ENCODE measurements at regions not wholly inside any gene's neighbourhood (a gene's known extent, or its start where the extent isn't known, plus 50 kb on each side); places are given as distances from the start of the nearest gene placed in this dataset.
A peak's percentile ranks its signal among the peaks of the same experiment; 100 is the strongest.

DNA sequence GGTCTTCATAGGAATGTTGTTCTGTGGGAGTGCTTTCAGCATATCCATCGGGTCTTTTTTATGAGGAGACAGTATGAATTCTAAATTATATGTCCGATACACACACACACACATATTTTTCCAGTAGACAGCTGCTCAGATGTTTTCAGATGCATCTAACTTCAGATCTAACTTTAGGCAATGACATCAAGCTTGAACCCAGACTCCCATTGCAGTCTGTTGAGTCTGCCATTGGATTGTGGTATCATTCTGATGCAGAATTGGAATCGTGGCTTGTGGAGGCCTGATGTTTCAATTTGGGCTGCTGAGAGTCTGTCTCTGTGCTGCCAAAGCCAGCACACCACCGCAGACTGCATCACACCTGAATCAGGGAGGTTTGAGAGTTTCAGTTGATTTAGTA lies 376.4 kb downstream of the OSTF1 start:
- no peak overlapping the region for H3K4me3 ChIP-seq (ENCODE audit: low read depth, low read length)
- in situ Hi-C loops (cut with HindIII; ENCODE audit: low sequenced_read_pairs): no loop called here
- no peak for DNase-seq (ENCODE audit: low read depth, low spot score)
- TF ChIP-seq, protein P1, sequence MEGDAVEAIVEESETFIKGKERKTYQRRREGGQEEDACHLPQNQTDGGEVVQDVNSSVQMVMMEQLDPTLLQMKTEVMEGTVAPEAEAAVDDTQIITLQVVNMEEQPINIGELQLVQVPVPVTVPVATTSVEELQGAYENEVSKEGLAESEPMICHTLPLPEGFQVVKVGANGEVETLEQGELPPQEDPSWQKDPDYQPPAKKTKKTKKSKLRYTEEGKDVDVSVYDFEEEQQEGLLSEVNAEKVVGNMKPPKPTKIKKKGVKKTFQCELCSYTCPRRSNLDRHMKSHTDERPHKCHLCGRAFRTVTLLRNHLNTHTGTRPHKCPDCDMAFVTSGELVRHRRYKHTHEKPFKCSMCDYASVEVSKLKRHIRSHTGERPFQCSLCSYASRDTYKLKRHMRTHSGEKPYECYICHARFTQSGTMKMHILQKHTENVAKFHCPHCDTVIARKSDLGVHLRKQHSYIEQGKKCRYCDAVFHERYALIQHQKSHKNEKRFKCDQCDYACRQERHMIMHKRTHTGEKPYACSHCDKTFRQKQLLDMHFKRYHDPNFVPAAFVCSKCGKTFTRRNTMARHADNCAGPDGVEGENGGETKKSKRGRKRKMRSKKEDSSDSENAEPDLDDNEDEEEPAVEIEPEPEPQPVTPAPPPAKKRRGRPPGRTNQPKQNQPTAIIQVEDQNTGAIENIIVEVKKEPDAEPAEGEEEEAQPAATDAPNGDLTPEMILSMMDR (IDR thresholded peaks at IDR 0.05; ENCODE audit: low read depth, low read length): no peak

DNA sequence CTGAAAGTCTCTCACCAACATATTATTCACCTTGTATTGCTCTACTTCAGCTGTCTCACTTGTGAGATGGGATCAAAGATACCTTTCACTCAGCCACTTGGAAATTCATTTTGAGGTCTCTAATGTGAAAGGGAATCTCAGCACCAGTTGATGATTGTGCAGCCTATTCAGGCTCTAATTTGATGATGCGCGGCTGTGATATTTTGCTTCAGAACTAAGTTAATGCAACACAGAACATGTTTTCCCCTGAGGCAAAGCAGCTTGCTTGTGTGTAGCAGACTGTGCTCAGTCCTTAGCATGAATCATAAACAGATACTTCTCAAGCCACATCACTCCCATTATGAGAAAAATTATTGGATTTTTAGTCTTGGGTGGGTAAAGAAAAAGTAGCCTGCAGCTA lies 378.8 kb downstream of the OSTF1 start:
- DNase-seq (ENCODE audit: low read depth, low spot score): no peak
- H3K4me3 ChIP-seq (ENCODE audit: low read depth, low read length): no peak overlapping the region
- TF ChIP-seq, protein P1 (IDR thresholded peaks at IDR 0.05; ENCODE audit: low read depth, low read length): no peak
- in situ Hi-C loops (cut with HindIII; ENCODE audit: low sequenced_read_pairs): no loop called here

DNA sequence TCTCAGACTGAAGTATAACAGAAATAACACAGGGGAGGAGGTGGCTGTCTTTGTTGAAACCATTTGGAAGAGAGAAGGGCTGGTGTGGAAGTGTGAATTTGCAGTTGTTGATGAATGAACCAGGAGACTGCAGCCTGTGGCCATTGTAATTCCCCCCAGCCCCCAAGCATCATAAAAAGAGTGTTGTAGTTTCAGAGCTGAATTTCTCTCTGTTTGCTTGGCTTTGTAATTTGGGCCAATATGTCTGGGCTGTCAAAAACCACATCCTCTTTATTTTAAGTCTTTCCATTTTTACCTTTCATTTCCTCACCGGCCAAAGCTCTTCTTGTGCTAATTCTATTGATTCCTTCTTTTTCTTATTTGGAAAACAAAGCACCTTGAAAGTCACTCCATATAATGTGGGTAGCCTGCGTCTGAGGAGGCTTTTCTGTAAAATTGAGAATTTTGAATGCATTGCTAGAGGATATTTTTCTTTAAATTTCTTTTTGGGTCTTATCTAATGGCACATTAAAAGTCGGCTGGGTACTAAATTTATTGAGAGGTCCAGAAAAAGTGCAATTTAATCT lies 383.3 kb downstream of the OSTF1 start:
- in situ Hi-C loops (cut with HindIII; ENCODE audit: low sequenced_read_pairs): no loop called here

DNA sequence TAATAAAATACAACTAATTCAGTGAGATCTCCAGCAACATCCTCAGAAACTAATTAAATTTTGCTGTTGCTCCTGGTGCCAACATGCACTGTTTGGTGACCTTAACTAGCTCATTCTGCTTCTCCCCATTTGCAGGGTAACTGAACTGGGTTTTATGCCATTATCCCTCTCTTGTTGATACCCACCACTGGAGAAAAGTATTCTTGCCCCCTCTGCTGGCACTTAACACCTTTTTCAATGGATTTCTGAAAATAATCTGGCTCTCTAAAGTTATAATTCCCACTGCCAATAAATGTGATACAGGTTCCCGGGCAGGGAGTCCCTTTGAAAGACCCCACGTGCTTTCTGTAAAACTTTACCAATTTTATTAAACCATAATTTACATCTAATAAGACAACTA lies 394.3 kb downstream of the OSTF1 start:
- no peak for DNase-seq (ENCODE audit: low read depth, low spot score)
- in situ Hi-C loops (cut with HindIII; ENCODE audit: low sequenced_read_pairs): no loop called here
- TF ChIP-seq, protein P1 (IDR thresholded peaks at IDR 0.05; ENCODE audit: low read depth, low read length): no peak
- H3K4me3 ChIP-seq (ENCODE audit: low read depth, low read length): no peak overlapping the region

More for the DNA sequence above, 383.3 kb downstream of the OSTF1 start:
- TF ChIP-seq, protein P1 (IDR thresholded peaks at IDR 0.05; ENCODE audit: low read depth, low read length): no peak
- no peak for DNase-seq (ENCODE audit: low read depth, low spot score)
- H3K4me3 ChIP-seq (ENCODE audit: low read depth, low read length): no peak overlapping the region

DNA sequence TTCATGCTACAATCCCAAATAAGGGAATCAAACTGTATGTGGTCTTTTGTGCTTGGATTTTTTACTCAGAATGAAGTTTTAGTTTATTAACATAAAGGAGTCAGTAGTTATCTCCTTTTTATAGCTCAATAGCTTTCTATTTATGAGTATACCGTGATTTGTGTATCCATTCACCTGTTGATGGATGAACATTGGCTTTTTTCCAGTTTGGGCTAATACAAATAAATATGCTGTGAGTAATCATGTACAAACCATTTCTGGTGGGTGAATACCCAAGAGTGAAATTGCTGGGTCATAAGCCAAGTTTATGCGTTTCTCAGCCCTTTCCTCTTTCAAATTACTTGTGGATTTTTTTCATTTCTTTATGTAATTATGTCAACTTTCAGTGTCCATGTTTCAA lies 395.3 kb downstream of the OSTF1 start:
- H3K4me3 ChIP-seq (ENCODE audit: low read depth, low read length): no peak overlapping the region
- DNase-seq (ENCODE audit: low read depth, low spot score): peak; percentile 14
- in situ Hi-C loops (cut with HindIII; ENCODE audit: low sequenced_read_pairs): no loop called here
- TF ChIP-seq, protein P1 (IDR thresholded peaks at IDR 0.05; ENCODE audit: low read depth, low read length): no peak

DNA sequence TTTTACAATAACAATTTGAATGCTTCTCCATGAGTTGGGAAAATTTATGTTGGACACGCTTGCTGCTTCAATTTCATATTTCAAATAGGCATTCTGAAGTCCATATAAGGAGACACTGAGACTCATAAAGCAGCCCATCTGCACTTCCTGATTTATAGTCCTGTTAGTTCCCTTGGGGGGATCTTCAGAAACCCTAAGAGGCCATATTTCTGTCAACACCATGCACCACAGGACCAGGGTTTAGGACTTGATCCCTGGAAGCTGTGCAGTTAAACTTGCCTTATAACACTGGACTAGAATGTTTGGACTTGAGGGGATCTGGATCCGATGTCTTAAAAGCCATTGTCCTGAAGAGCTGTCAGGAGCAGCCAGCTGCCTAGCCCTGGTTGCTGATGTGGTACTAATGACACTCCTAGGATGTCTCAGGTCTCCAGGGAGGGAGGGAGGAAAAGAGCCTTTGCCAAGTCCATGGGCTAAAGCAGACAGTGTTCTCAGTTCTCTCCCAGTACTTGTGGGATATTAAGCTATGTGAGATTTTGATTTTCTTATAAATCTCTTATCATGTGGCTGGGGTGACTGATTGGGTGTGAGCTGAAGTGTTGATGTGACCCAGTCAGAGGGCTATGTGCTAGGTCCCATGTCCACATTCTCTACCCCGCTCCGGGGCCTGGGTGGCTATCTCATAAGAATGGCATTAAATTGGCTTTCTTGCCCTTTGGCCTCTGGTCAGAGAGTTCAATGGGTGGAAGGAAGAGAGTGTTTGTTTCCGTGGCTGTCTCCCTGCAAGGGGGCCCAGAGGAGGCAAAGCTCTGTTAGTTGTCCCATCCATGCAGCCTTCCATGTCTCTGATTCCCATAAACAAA lies 399.8 kb downstream of the OSTF1 start:
- in situ Hi-C loops (cut with HindIII; ENCODE audit: low sequenced_read_pairs): no loop called here
- no peak for DNase-seq (ENCODE audit: low read depth, low spot score)
- TF ChIP-seq, protein P1 (IDR thresholded peaks at IDR 0.05; ENCODE audit: low read depth, low read length): no peak
- no peak overlapping the region for H3K4me3 ChIP-seq (ENCODE audit: low read depth, low read length)
